Naive B cell (primary cell): ENCODE measurements at regions not wholly inside any gene's neighbourhood (a gene's known extent, or its start where the extent isn't known, plus 50 kb on each side); places are given as distances from the start of the nearest gene placed in this dataset.
"Not testable (repeated sequence)": the region's sequence is repeated elsewhere in the genome, so short reads cannot be mapped to it uniquely, and the experiment has no call there.

Experiments
- ATAC-seq, 2 donors: fragments of 150-1000 bp; cut with Tn5 transposase; 2 replicates each; pipeline ENCODE4 v1.10.0; 2021; ENCODE audit warnings: low read depth in 2 of 2, mild to moderate bottlenecking in 2 of 2, moderate library complexity in 2 of 2
- DNase-seq: peaks from one replicate; pipeline ENCODE4 v3.0.0; 2022
- H3K27ac Mint-ChIP-seq, 6 donors: one replicate each; pipeline ENCODE4 v1.8.0; 2020 to 2022; ENCODE audit warnings: mild to moderate bottlenecking in 6 of 6, mixed read lengths in 6 of 6, moderate library complexity in 5 of 6, inconsistent platforms in 2 of 6
- H3K27me3 Mint-ChIP-seq, 3 donors: one replicate each; pipeline ENCODE4 v1.8.0; 2021 to 2022; ENCODE audit warnings: mixed read lengths in 3 of 3, mild to moderate bottlenecking in 1 of 3
- H3K36me3 Mint-ChIP-seq, 2 donors: one replicate each; pipeline ENCODE4 v1.8.0; 2020 to 2022; ENCODE audit warnings: mixed read lengths in 2 of 2, inconsistent platforms in 1 of 2, mild to moderate bottlenecking in 1 of 2
- H3K4me1 Mint-ChIP-seq, 3 donors: one replicate each; pipeline ENCODE4 v1.8.0; 2020 to 2022; ENCODE audit warnings: mixed read lengths in 3 of 3, inconsistent platforms in 1 of 3, mild to moderate bottlenecking in 1 of 3, moderate library complexity in 1 of 3
- H3K4me3 Mint-ChIP-seq, 8 donors: one replicate each; pipeline ENCODE4 v1.8.0; 2020 to 2022; ENCODE audit warnings: mild to moderate bottlenecking in 8 of 8, mixed read lengths in 8 of 8, moderate library complexity in 8 of 8, inconsistent platforms in 2 of 8
- H3K9me3 Mint-ChIP-seq, 7 donors: one replicate each; pipeline ENCODE4 v1.8.0; 2020 to 2022; ENCODE audit warnings: mixed read lengths in 7 of 7, mild to moderate bottlenecking in 5 of 7, inconsistent platforms in 2 of 7, moderate library complexity in 1 of 7

GRCh38 chr1:71292203-71292602, 211.4 kb upstream of the ZRANB2 start:
- H3K36me3 Mint-ChIP-seq: no peaks in the 10 kb centered on the region
- ATAC-seq: no peak

GRCh38 chr1:71290506-71291237, 209.8 kb upstream of the ZRANB2 start:
- not testable (repeated sequence) for H3K4me3 Mint-ChIP-seq

More at GRCh38 chr1:71292203-71292602, 211.4 kb upstream of the ZRANB2 start:
- Mint-ChIP-seq H3K27me3 (no peaks in the 10 kb centered on the region), H3K4me1 (no peaks in the 10 kb centered on the region), H3K9me3 (peaks cover 0 to 22% (median 6%) of the 10 kb centered on the region in 7 donors), H3K4me3 (no peak overlapping the region), H3K27ac (no peak overlapping the region)
- DNase-seq: no peak

GRCh38 chr1:71285529-71285928, 204.7 kb upstream of the ZRANB2 start:
- DNase-seq (no peak), ATAC-seq (no peak)
- no peaks in the 10 kb centered on the region for H3K4me1 Mint-ChIP-seq
- H3K9me3 Mint-ChIP-seq: peaks cover 0 to 13% (median 7%) of the 10 kb centered on the region in 7 donors
- H3K36me3 Mint-ChIP-seq: no peaks in the 10 kb centered on the region
- no peak overlapping the region for H3K27ac Mint-ChIP-seq
- H3K27me3 Mint-ChIP-seq: no peaks in the 10 kb centered on the region
- no peak overlapping the region for H3K4me3 Mint-ChIP-seq

More at GRCh38 chr1:71290506-71291237, 209.8 kb upstream of the ZRANB2 start:
- H3K9me3 Mint-ChIP-seq: peaks cover 0 to 22% (median 6%) of the 10 kb centered on the region in 7 donors
- H3K4me1 Mint-ChIP-seq, H3K27me3 Mint-ChIP-seq, ATAC-seq, H3K27ac Mint-ChIP-seq, H3K36me3 Mint-ChIP-seq, DNase-seq: not testable (repeated sequence)

- no peaks in the 10 kb centered on the region for H3K36me3 Mint-ChIP-seq
- ATAC-seq (no peak), DNase-seq (no peak)
- peaks cover 0 to 6% (median 4%) of the 10 kb centered on the region in 7 donors for H3K9me3 Mint-ChIP-seq
- no peak overlapping the region for H3K27ac Mint-ChIP-seq
- no peaks in the 10 kb centered on the region for H3K4me1 Mint-ChIP-seq
- no peaks in the 10 kb centered on the region for H3K27me3 Mint-ChIP-seq
- no peak overlapping the region for H3K4me3 Mint-ChIP-seq
Measured at GRCh38 chr1:71276466-71276865, 195.6 kb upstream of the ZRANB2 start.

DNA sequence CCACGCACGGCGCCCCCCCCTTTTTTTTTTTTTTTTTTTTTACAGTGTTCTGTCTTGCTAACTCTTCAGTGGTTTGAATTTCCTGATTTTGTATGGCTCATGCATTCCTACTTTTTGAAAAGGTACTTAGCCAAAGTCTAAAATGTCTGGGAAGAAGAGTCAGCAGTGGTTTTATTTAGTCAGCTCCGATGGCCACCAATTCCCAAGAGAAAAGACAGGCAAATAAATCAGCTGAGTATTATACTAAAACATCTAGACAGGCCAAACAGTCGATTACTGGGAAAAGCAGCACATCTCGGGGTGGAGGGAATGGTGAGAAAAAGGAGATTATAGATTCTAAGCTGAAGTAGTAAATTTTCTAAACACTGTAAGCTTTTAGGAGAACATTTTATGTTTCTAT, 192.5 kb upstream of the ZRANB2 start:
- Mint-ChIP-seq H3K4me1 (no peaks in the 10 kb centered on the region), H3K9me3 (peaks cover 0 to 6% (median 4%) of the 10 kb centered on the region in 7 donors), H3K36me3 (no peaks in the 10 kb centered on the region), H3K27me3 (no peaks in the 10 kb centered on the region), H3K27ac (no peak overlapping the region), H3K4me3 (no peak overlapping the region)
- ATAC-seq (no peak), DNase-seq (no peak)

GRCh38 chr1:71270394-71270915, 189.6 kb upstream of the ZRANB2 start:
- Mint-ChIP-seq H3K4me3 (no peak overlapping the region), H3K36me3 (no peaks in the 10 kb centered on the region), H3K9me3 (peaks cover 0 to 4% (median 0%) of the 10 kb centered on the region in 7 donors), H3K27ac (no peak overlapping the region), H3K4me1 (no peaks in the 10 kb centered on the region), H3K27me3 (no peaks in the 10 kb centered on the region)
- DNase-seq: no peak
- ATAC-seq: no peak

DNA sequence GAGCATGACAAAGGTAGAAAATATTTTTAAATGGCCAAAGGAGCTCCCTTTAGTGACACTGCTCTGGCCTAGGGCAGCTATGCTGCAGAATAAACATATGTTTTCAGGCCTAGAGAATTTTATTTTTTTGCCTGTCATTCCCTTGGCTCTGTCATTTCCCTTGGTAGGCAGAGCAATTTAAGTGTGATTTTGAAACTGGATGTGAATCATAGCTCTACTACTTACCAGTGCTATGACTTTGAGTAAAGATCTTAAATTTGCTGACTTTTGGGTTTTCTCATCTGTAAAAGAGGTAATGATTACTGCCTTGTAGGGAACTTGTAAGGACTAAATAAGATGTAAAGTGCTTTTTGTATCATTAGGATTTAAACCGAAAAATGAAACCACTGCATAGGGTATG, 189.0 kb upstream of the ZRANB2 start:
- ATAC-seq: no peak
- Mint-ChIP-seq H3K27ac (no peak overlapping the region), H3K4me3 (no peak overlapping the region), H3K9me3 (peaks cover 0 to 4% (median 0%) of the 10 kb centered on the region in 7 donors), H3K36me3 (no peaks in the 10 kb centered on the region), H3K27me3 (no peaks in the 10 kb centered on the region), H3K4me1 (no peaks in the 10 kb centered on the region)
- DNase-seq: no peak

DNA sequence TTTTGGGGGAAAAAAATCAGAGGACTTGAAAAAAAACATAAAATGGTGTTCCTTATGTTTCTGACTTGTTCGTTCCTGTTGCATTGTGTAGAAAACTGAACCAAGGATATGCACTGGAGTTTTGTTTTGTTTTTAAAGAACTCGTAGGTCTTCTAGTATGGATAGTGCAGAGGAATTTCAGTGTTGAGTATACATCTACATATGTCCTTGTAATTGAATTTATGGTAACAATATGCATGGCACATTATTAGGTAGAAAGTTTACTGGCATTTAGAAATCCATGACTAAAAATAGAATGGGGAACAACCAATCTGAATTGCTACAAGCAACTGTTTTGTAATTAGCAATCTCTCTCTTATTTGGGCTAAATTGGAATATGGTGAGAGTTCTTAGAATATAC, 188.3 kb upstream of the ZRANB2 start:
- ATAC-seq (no peak), DNase-seq (no peak)
- H3K36me3 Mint-ChIP-seq: no peaks in the 10 kb centered on the region
- peaks cover 0 to 4% (median 0%) of the 10 kb centered on the region in 7 donors for H3K9me3 Mint-ChIP-seq
- no peak overlapping the region for H3K4me3 Mint-ChIP-seq
- H3K27ac Mint-ChIP-seq: no peak overlapping the region
- H3K4me1 Mint-ChIP-seq: no peaks in the 10 kb centered on the region
- H3K27me3 Mint-ChIP-seq: no peaks in the 10 kb centered on the region

DNA sequence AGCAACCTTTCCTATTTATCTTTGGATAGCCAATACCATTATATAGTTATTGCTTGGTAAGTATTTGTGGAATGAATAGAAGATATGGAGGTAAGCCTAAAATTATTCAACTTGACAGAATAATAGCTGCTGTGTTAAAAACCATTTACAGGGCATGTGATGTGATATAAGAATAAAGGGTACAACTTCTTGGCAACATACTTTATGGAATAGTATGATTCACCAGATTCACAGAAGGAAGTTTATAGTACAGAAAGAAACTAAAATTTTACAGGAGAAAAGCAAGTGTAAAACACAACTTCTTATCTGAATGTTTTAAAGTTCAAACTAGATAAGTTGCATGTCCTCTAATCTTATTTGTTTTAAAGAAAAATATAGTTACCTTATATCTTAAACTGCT, 186.4 kb upstream of the ZRANB2 start:
- no peaks in the 10 kb centered on the region for H3K36me3 Mint-ChIP-seq
- no peak overlapping the region for H3K4me3 Mint-ChIP-seq
- no peaks in the 10 kb centered on the region for H3K4me1 Mint-ChIP-seq
- ATAC-seq: no peak
- no peak overlapping the region for H3K27ac Mint-ChIP-seq
- DNase-seq: no peak
- peaks cover 0 to 4% (median 0%) of the 10 kb centered on the region in 7 donors for H3K9me3 Mint-ChIP-seq
- no peaks in the 10 kb centered on the region for H3K27me3 Mint-ChIP-seq

- H3K27ac Mint-ChIP-seq: no peak overlapping the region
- no peaks in the 10 kb centered on the region for H3K4me1 Mint-ChIP-seq
- no peaks in the 10 kb centered on the region for H3K36me3 Mint-ChIP-seq
- DNase-seq (no peak), ATAC-seq (no peak)
- peaks cover 0 to 4% (median 0%) of the 10 kb centered on the region in 7 donors for H3K9me3 Mint-ChIP-seq
- no peak overlapping the region for H3K4me3 Mint-ChIP-seq
- no peaks in the 10 kb centered on the region for H3K27me3 Mint-ChIP-seq
Measured at GRCh38 chr1:71264039-71264438, 183.2 kb upstream of the ZRANB2 start.

DNA sequence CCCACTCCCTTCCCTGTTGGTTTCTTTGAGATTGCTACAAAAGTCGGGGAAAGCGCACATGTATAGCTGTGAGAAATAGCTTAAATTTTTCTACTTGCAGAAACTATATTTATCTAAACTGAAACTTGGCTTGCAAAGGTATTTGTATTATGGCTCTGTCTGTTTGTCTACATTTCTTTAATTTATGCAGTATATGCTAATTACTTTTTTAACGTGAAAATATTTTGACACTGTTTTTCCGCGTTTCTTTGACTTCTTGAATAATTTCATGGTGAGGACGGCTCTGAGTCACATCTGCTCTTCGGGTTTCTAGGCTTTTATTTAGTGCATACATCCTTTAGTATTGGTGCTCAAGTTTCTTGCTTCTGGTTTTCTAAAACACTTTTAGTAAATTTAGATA, 182.1 kb upstream of the ZRANB2 start:
- H3K36me3 Mint-ChIP-seq: no peaks in the 10 kb centered on the region
- no peaks in the 10 kb centered on the region for H3K4me1 Mint-ChIP-seq
- H3K4me3 Mint-ChIP-seq: no peak overlapping the region
- DNase-seq: no peak
- no peak for ATAC-seq
- H3K27ac Mint-ChIP-seq: no peak overlapping the region
- no peaks in the 10 kb centered on the region for H3K27me3 Mint-ChIP-seq
- H3K9me3 Mint-ChIP-seq: peaks cover 0 to 4% (median 0%) of the 10 kb centered on the region in 7 donors

DNA sequence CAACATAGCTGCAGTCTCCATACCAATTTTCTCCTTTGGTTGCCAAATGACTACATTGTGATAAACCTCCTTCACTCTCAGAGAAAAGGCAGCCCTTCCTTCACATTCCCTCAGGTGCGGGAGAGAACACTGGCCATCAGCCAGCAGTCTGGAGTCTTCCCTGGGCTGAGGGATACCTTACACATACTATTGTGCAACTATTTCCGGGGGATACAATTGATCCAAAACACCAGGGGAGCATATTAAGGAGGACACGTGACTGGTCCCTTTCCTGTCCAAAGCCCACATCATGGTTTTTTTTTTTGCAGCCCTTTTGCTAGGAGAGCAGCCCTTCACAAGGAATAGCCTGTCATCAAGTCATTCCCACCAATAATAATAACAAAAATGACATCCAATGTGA, 172.1 kb upstream of the ZRANB2 start:
- Mint-ChIP-seq H3K4me3 (no peak overlapping the region), H3K36me3 (no peaks in the 10 kb centered on the region), H3K4me1 (no peaks in the 10 kb centered on the region), H3K9me3 (peaks cover 0 to 2% (median 0%) of the 10 kb centered on the region in 7 donors), H3K27me3 (no peaks in the 10 kb centered on the region), H3K27ac (no peak overlapping the region)
- ATAC-seq (no peak), DNase-seq (no peak)

GRCh38 chr1:71245246-71245645, 164.4 kb upstream of the ZRANB2 start:
- H3K27ac Mint-ChIP-seq: peak overlapping the region in 1 of 6 donors; percentile 16
- H3K9me3 Mint-ChIP-seq: peaks cover 0 to 2% (median 0%) of the 10 kb centered on the region in 7 donors
- no peaks in the 10 kb centered on the region for H3K4me1 Mint-ChIP-seq
- H3K36me3 Mint-ChIP-seq: no peaks in the 10 kb centered on the region
- H3K4me3 Mint-ChIP-seq: no peak overlapping the region
- ATAC-seq (no peak), DNase-seq (no peak)
- H3K27me3 Mint-ChIP-seq: no peaks in the 10 kb centered on the region

DNA sequence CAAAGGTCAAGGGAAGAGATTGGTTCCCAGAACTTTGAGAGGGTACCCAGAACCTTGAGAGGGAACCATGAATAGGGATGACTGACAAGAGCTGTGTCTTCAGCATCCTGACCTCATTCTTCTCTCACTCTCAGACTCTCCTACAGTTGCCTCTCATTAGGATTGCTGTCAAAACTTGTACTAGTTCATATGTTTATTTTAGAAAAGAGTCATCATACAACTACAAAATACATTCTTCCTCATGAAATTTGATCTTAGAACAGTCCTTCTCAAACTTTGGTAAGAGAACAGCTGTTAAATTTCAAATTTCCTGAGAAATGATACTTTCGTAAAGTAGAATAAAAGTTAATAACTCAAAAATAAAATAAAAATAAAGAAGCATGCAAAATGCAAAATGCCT, 161.4 kb upstream of the ZRANB2 start:
- peaks cover 0 to 2% (median 0%) of the 10 kb centered on the region in 7 donors for H3K9me3 Mint-ChIP-seq
- H3K4me1 Mint-ChIP-seq: no peaks in the 10 kb centered on the region
- no peak overlapping the region for H3K4me3 Mint-ChIP-seq
- ATAC-seq: no peak
- H3K27me3 Mint-ChIP-seq: no peaks in the 10 kb centered on the region
- no peak for DNase-seq
- H3K36me3 Mint-ChIP-seq: no peaks in the 10 kb centered on the region
- no peak overlapping the region for H3K27ac Mint-ChIP-seq
